ACHN (cell line): ENCODE measurements at regions not wholly inside any gene's neighbourhood (a gene's known extent, or its start where the extent isn't known, plus 50 kb on each side); places are given as distances from the start of the nearest gene placed in this dataset.
"Not testable (repeated sequence)": the region's sequence is repeated elsewhere in the genome, so short reads cannot be mapped to it uniquely, and the experiment has no call there.

ENCODE experiments used
- DNase-seq: peaks from one replicate; pipeline ENCODE4 v3.0.0-alpha.2; 2015
- in situ Hi-C: cut with HindIII; loops from 2 replicates; pipeline ENCODE4 v1.10.0; 2017; ENCODE audit warnings: low sequenced_read_pairs, low pct_ligation_motif_present, low pct_unique_long_range_greater_than_20kb

DNA sequence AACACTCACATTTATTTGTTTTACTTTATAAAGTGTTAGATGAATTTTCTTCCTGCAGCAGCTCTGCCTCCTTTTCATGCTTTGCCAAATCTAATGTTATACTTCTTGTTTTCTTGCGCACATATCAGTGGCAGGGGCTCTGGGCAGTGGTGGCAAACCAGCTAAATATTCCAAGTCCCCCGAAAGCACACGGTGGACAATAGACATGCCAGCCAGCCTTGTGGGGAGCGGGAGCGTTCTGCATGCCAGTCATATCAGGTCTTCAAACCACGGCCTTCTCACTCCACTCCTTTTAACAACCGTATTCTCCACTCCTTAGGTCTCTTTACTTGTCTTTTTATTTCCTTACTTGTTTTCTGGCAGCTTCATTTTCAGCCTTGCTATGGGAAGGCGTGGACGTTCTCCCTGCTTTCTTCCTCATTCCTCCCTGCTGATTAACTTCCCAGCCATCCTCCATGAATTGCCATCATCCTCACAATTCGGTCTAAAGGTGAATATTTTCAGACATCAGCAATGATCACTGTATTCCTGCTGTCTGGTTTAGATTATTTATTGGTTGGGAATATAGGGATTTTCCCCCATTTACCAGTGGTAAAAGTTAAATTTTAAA is 77.1 kb upstream of the WASF3 start:
- no peak for DNase-seq
- in situ Hi-C loops: no loop called here

GRCh38 chr13:26482451-26483197 is 74.9 kb upstream of the WASF3 start:
- DNase-seq: peak; percentile 66
- in situ Hi-C loops: no loop called here

GRCh38 chr13:26483546-26483945 is 73.9 kb upstream of the WASF3 start:
- in situ Hi-C loops: no loop called here
- no peak for DNase-seq

GRCh38 chr13:26484196-26484595 is 73.3 kb upstream of the WASF3 start:
- DNase-seq: no peak
- in situ Hi-C loops: no loop called here

DNA sequence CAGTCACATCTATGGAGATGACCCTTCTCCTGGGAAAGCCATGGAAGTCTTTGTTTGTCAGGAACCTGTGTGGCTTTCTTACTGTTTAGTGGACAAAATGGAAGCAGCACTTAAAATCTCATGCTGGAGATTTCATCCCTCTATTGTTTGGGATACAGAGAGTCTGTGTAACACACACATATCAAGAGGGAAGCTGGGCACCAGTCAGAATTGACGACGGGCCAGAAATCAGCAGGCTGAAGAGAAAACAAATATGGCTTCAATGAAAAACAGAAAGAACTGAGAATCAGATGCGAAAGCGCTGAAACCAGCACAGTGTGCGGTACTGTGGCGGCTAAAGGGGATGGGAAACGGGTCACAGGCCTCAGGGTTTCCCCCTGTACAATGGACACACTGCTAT is 72.2 kb upstream of the WASF3 start:
- no peak for DNase-seq
- in situ Hi-C loops: no loop called here

GRCh38 chr13:26485786-26486185 is 71.7 kb upstream of the WASF3 start:
- in situ Hi-C loops: no loop called here
- no peak for DNase-seq

GRCh38 chr13:26486550-26486949 is 70.9 kb upstream of the WASF3 start:
- in situ Hi-C loops: no loop called here
- no peak for DNase-seq

GRCh38 chr13:26487781-26488180 is 69.7 kb upstream of the WASF3 start:
- in situ Hi-C loops: no loop called here
- no peak for DNase-seq

DNA sequence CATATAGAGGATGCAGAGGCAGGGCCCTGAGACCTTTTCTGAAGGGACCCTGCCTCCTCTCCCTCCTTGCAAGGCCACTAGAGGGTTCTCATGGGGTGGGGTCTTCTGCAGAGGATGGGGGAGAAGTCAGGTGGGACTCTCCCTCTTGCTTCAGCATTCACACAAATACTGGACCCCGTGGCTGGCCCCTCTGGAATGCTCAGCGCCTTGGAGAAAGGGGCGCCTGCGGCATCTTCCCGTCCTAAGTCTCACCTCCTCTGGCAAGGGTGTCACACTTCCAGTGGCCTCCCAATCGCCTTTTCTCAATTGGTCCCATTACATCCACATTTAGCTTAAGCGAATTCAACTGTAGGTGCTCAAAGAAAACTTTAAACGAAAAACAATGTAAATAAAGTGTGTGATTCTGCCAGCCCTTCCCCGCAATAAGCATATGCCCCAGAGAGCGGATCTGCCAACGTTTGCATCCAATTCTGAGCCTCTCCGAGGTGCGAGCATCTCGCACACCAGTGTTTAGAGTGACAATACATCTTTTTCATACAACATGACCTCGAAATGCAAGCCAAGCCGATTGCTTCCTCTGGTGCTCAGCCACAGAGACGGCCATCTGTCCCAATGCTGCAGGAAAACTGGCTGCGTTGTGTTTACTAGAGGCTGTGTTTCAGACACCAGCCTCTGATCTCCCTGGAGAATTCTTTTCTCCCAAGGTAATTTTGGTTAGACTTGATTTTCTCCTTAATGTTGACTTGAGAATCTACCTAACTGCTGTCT is 69.1 kb upstream of the WASF3 start:
- DNase-seq: no peak
- in situ Hi-C loops: no loop called here

DNA sequence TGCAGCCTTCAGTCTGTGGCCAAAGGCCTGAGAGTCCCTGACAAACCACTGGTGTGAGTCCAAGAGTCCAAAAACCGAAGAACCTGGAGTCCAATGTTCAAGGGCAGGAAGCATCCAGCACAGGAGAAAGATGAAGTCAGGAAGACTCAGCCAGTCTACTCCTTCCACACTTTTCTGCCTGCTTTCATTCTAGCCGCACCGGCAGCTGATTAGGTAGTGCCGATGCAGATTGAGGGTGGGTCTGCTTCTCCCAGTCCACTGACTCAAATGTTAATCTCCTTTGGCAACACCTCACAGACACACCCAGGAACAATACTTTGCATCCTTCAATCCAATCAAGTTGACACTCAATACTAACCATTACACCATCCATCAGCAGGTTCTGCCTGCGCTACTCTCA is 65.2 kb upstream of the WASF3 start:
- in situ Hi-C loops, DNase-seq: not testable (repeated sequence)

DNA sequence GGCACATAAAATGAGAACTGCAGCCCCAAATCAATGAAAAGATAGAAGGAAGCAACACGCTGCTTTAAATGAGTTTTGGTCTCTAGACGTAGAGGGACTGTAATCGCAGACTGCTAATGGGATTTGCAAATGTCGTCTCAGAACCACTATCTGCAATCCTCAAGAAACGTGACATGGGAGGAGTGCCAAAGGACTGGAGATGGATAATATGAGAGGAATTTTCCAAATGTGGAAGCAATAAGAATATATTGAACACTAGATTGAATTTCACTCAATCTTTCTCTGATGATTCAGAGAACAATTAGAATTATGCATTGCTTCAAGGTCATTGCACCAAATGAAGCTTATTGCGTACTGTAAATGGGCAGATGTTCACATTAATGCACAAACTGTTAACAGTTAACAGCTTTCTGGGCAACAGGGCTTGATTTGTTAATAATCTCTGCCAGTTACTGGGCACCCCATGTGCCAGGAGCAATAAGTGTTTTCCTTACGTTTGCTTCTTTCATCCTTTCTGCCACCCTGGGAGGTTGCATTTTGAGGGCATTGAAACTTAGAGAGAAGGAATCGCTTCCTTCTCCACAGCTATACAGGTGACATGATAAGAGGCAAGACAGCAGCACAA is 62.8 kb upstream of the WASF3 start:
- in situ Hi-C loops: no loop called here
- no peak for DNase-seq

DNA sequence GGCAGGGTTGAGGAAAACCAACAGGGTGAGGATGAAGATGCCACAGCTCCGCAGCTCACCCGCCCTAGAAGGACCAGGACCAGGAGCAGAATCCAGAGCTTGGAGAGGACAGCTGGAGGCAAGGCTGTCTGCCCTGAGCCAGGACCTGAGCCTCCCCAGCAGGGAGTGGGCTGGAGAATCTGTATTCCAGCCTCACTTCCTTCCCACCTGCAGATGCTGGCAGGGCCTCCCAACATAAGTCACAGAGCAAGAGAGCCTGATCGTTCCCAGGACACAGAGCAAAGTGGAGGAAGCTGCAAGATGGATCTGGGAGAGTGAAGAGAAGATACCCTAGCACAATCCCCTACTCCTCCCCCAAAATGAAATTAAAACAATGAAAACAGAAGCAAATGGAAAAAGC is 61.7 kb upstream of the WASF3 start:
- in situ Hi-C loops: no loop called here
- no peak for DNase-seq

- DNase-seq: no peak
- in situ Hi-C loops: no loop called here
These were observed 59.4 kb upstream of the WASF3 start for GRCh38 chr13:26497968-26498511.

GRCh38 chr13:26498656-26499601 is 58.6 kb upstream of the WASF3 start:
- no peak for DNase-seq
- in situ Hi-C loops: no loop called here

GRCh38 chr13:26500618-26501320 is 56.7 kb upstream of the WASF3 start:
- in situ Hi-C loops: no loop called here
- DNase-seq: no peak

DNA sequence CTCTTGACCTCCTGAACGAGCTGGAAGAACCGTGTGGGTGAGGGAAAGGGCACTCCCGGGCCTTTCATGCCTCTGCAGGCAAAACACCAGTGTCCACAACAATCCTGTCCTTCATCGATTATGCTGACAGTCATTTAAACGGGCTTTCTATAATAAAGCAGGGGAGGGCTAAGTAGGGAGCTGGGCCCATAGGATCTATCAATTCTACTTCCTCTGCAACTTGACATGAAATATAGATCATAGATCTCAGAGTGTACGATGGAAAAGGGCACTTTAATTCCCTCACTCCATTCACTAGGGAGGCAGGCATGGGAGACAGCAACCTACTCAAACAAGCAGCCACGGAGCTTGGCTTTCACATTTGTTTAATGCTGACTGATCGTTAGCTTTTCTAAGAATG is 55.8 kb upstream of the WASF3 start:
- in situ Hi-C loops: no loop called here
- DNase-seq: no peak

GRCh38 chr13:26502826-26503225 is 54.7 kb upstream of the WASF3 start:
- in situ Hi-C loops: no loop called here
- no peak for DNase-seq
